Psoas muscle (tissue), 7 donors: ENCODE measurements at regions not wholly inside any gene's neighbourhood (a gene's known extent, or its start where the extent isn't known, plus 50 kb on each side); places are given as distances from the start of the nearest gene placed in this dataset.

Experiments used
- ATAC-seq, 4 donors: fragments of 200-7000 bp; cut with Tn5 transposase; one replicate each; pipeline ENCODE4 v1.9.1; 2020; ENCODE audit warnings: moderate library complexity in 3 of 4, mild to moderate bottlenecking in 2 of 4
- DNase-seq, 2 donors: peaks; one replicate each; pipeline ENCODE4 v3.0.0-alpha.2; 2020
- H3K27ac ChIP-seq: fragments of 200-600 bp; one replicate; pipeline ENCODE4 v1.8.0; 2022
- H3K27me3 ChIP-seq, 3 donors: fragments of 200-600 bp in 1 of 3; one replicate each; pipeline versions ENCODE4 v1.6.1 to v1.8.0; 2013 to 2022; ENCODE audit warnings: low read length in 2 of 3, mild to moderate bottlenecking in 2 of 3, moderate library complexity in 1 of 3; ENCODE audit not compliant: insufficient read depth in 3 of 3
- H3K36me3 ChIP-seq, 2 donors: fragments of 200-600 bp in 1 of 2; one replicate each; pipeline versions ENCODE4 v1.6.1 to v1.8.0; 2013 to 2022; ENCODE audit warnings: low read depth in 1 of 2, mild to moderate bottlenecking in 1 of 2, moderate library complexity in 1 of 2; ENCODE audit not compliant: insufficient read depth in 1 of 2
- H3K4me1 ChIP-seq: fragments of 200-600 bp; one replicate; pipeline ENCODE4 v1.8.0; 2022
- H3K4me3 ChIP-seq: fragments of 200-600 bp; one replicate; pipeline ENCODE4 v1.8.0; 2022; ENCODE audit warnings: mild to moderate bottlenecking
- H3K9me3 ChIP-seq: fragments of 200-600 bp; one replicate; pipeline ENCODE4 v1.8.0; 2022
- WGBS, 3 donors: extraction: QIAGEN DNeasy Blood & Tissue Kit; methylation state at CpG; one replicate each; pipeline versions ENCODE4 v1.1.6 to v1.1.7; 2013; 5-methylcytosine and 5-hydroxymethylcytosine counted together
- intact Hi-C, 2 donors: fragments of 100-400 bp; cut with DNase I; formaldehyde crosslinking; loops; one replicate each; pipeline versions ENCODE4 v1.11.0 to v1.14.2; 2022
- TF ChIP-seq, protein P1 (sequence below): fragments of 200-600 bp; IDR thresholded peaks from one replicate; pipeline ENCODE4 v1.8.0; 2022; ENCODE audit warnings: antibody characterized with exemption
- donor health status: healthy with polysubstance abuse.
- donor health status: DM: no; HTN: no; CAD: no; lungs with moderate emphysema.
- donor health status: Bipolar disorder and iron deficiency.
- donor health status: healthy.
- donor health status: DM: yes; HTN: yes; CAD: no.
- donor health status: DM: no; HTN: no; CAD: no.
- donor health status: DM: yes; HTN: yes; CAD: no.

GRCh38 chr16:13554643-13555042 lies 365.3 kb upstream of the ERCC4 start:
- DNase-seq: no peak
- H3K4me1 ChIP-seq: no peaks in the 10 kb centered on the region
- H3K4me3 ChIP-seq: no peak overlapping the region
- H3K27me3 ChIP-seq: no peaks in the 10 kb centered on the region
- TF ChIP-seq, protein P1, sequence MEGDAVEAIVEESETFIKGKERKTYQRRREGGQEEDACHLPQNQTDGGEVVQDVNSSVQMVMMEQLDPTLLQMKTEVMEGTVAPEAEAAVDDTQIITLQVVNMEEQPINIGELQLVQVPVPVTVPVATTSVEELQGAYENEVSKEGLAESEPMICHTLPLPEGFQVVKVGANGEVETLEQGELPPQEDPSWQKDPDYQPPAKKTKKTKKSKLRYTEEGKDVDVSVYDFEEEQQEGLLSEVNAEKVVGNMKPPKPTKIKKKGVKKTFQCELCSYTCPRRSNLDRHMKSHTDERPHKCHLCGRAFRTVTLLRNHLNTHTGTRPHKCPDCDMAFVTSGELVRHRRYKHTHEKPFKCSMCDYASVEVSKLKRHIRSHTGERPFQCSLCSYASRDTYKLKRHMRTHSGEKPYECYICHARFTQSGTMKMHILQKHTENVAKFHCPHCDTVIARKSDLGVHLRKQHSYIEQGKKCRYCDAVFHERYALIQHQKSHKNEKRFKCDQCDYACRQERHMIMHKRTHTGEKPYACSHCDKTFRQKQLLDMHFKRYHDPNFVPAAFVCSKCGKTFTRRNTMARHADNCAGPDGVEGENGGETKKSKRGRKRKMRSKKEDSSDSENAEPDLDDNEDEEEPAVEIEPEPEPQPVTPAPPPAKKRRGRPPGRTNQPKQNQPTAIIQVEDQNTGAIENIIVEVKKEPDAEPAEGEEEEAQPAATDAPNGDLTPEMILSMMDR: no peak
- ATAC-seq: no peak
- no peak overlapping the region for H3K27ac ChIP-seq
- no peaks in the 10 kb centered on the region for H3K36me3 ChIP-seq
- intact Hi-C loops: no loop called here
- 89% methylated on average over 5 of the region's 5 CpGs for WGBS, 3 donors
- H3K9me3 ChIP-seq: no peaks in the 10 kb centered on the region

DNA sequence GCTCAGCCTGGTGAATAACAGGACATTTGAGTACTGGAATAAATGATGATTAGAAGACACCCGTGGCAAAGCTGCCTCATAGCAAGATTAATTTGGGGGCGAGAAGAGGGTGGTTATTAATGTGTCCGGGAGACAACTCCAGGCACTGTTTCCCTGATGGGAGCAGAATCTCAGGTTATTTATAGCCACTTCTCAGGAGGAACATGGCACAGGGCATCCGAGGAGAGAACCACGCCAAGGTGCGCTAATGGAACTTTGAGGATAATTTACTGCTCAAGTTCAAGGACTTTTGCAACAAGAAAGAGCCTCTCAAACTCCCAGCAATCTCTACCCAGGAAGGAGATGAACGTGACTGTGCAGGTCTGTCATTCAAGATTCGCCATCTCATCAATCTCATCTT lies 362.5 kb upstream of the ERCC4 start:
- H3K4me1 ChIP-seq: no peaks in the 10 kb centered on the region
- intact Hi-C loops: no loop called here
- no peak for DNase-seq
- no peaks in the 10 kb centered on the region for H3K9me3 ChIP-seq
- no peaks in the 10 kb centered on the region for H3K36me3 ChIP-seq
- TF ChIP-seq, protein P1: no peak
- no peak overlapping the region for H3K4me3 ChIP-seq
- 64% methylated on average over 8 of the region's 8 CpGs for WGBS, 3 donors
- H3K27ac ChIP-seq: no peak overlapping the region
- no peaks in the 10 kb centered on the region for H3K27me3 ChIP-seq
- ATAC-seq: no peak

DNA sequence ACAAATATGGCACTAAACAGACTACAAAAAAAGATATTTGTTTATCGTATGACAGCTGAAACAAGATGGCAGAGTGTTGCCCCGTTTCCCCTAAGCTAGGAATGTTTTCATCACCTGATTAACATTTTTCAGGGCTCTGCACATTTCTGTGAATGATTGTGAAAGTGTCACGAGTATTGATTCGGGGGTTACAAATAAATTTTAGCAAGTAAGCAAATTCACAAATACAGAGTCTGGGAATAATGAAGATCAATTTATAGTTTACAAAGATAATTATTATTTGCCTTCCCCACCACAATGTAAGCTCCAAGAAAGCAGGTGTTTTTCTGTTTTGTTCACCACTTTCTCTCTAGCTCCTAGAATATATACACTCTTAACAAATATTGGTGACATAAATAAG lies 361.2 kb upstream of the ERCC4 start:
- DNase-seq (no peak), ATAC-seq (no peak)
- no peaks in the 10 kb centered on the region for H3K36me3 ChIP-seq
- no peaks in the 10 kb centered on the region for H3K9me3 ChIP-seq
- no peaks in the 10 kb centered on the region for H3K27me3 ChIP-seq
- 67 to 75% (median 70%) methylated on average over 4 of the region's 4 CpGs for WGBS, 3 donors
- no peaks in the 10 kb centered on the region for H3K4me1 ChIP-seq
- H3K4me3 ChIP-seq: no peak overlapping the region
- intact Hi-C loops: no loop called here
- H3K27ac ChIP-seq: no peak overlapping the region
- TF ChIP-seq, protein P1: no peak

DNA sequence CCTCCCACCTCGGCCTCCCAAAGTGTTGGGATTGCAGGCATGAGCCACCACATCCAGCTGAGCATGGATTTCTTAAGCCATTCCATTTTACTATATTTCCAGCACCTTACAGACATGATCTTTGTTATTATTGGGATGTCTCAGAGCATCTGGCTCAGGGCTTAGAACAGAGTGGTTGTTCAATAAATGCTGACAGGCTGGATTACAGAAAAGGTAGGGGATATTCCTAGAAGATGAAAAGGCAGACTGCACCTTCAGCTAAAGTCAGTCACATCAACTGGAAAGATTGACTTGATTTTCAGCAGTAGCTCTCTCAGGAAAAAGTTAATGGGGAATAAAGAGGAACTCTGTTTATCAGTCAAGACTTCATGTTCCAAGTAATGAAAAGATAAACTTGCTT lies 360.3 kb upstream of the ERCC4 start:
- H3K4me1 ChIP-seq: no peaks in the 10 kb centered on the region
- no peaks in the 10 kb centered on the region for H3K9me3 ChIP-seq
- no peak for DNase-seq
- ATAC-seq: no peak
- TF ChIP-seq, protein P1: no peak
- H3K27me3 ChIP-seq: no peaks in the 10 kb centered on the region
- H3K36me3 ChIP-seq: no peaks in the 10 kb centered on the region
- no peak overlapping the region for H3K27ac ChIP-seq
- WGBS, 3 donors: 60 to 71% (median 67%) methylated on average over 1 of the region's 1 CpG
- intact Hi-C loops: no loop called here
- no peak overlapping the region for H3K4me3 ChIP-seq

- H3K36me3 ChIP-seq: no peaks in the 10 kb centered on the region
- no peaks in the 10 kb centered on the region for H3K9me3 ChIP-seq
- ATAC-seq: no peak
- intact Hi-C loops: no loop called here
- no peak overlapping the region for H3K4me3 ChIP-seq
- no peaks in the 10 kb centered on the region for H3K27me3 ChIP-seq
- no peaks in the 10 kb centered on the region for H3K4me1 ChIP-seq
- WGBS, 3 donors: 81 to 84% (median 82%) methylated on average over 5 of the region's 5 CpGs
- no peak overlapping the region for H3K27ac ChIP-seq
- TF ChIP-seq, protein P1: no peak
- DNase-seq: no peak
Observed at GRCh38 chr16:13560151-13560550, 359.8 kb upstream of the ERCC4 start.
